K562 (cell line): ENCODE measurements at regions not wholly inside any gene's neighbourhood (a gene's known extent, or its start where the extent isn't known, plus 50 kb on each side); places are given as distances from the start of the nearest gene placed in this dataset.
A peak's percentile ranks its signal among the peaks of the same experiment; 100 is the strongest.

ENCODE experiments used
- ATAC-seq: fragments of 200-7000 bp; cut with Tn5 transposase; 3 replicates; pipeline ENCODE4 v1.9.1; 2020; ENCODE audit warnings: moderate library complexity
- BruUV-seq: library from RNA; stranded (reverse); fragments of 400-500 nt; replicated peaks from 2 replicates; lab custom pipeline; 2021; lab: Mats Ljungman, UMichigan
- CTCF ChIA-PET: fragments of 300-600 bp; formaldehyde crosslinking; extraction: SDS; loops from one replicate; lab custom pipeline; 2021; ENCODE audit warnings: low intra/inter-chr PET ratio; lab: Yijun Ruan, JAX
- POLR2A ChIA-PET: fragments of 300-600, 350-650 bp; sonication (Branson Sonifier 250); formaldehyde crosslinking; extraction: SDS; loops from one replicate; lab custom pipeline; 2021; ENCODE audit warnings: antibody characterized with exemption, inconsistent platforms; lab: Yijun Ruan, JAX
- DNase-seq, 4 experiments: peaks; one replicate each; pipeline versions ENCODE4 v3.0.0 to v3.0.0-alpha.2; 2011 to 2018; ENCODE audit warnings: low spot score in 3 of 4, mixed read lengths in 3 of 4; ENCODE audit errors: extremely low read depth in 1 of 4
- FAIRE-seq: peaks from 2 replicates; lab custom pipeline; 2011; peaks lifted over from hg19 to GRCh38; lab: Jason Lieb, UNC
- H2AFZ ChIP-seq: 2 replicates; pipeline ENCODE4 v1.6.0; 2011; ENCODE audit warnings: low read depth, low read length, control low read depth, inconsistent platforms
- H3K27ac ChIP-seq: fragments of 200-600 bp; 3 replicates; pipeline ENCODE4 v1.8.0; 2011; ENCODE audit warnings: low read depth, mild to moderate bottlenecking, control low read depth, inconsistent platforms, low read length, moderate library complexity, mixed read lengths; ENCODE audit errors: extremely low read depth
- H3K27me3 ChIP-seq, 2 experiments: fragments of 300-600 bp in 1 of 2; 2 replicates in 1 of 2; 3 replicates in 1 of 2; pipeline versions ENCODE4 v1.6.0 to v1.8.0; 2011; ENCODE audit warnings: inconsistent platforms in 2 of 2, low read length in 2 of 2, mild to moderate bottlenecking in 1 of 2, mixed read lengths in 1 of 2, moderate library complexity in 1 of 2; ENCODE audit not compliant: control insufficient read depth in 2 of 2, insufficient read depth in 2 of 2
- H3K36me3 ChIP-seq: fragments of 300-600 bp; 3 replicates; pipeline ENCODE4 v1.8.0; 2011; ENCODE audit warnings: mild to moderate bottlenecking, low read length, inconsistent platforms; ENCODE audit not compliant: control insufficient read depth, insufficient read depth
- H3K4me1 ChIP-seq, 2 experiments: fragments of 200-600 bp in 1 of 2; replicated peaks in 1 of 2; 2 replicates in 1 of 2; 3 replicates in 1 of 2; pipeline versions ENCODE4 v1.5.1 to v1.8.0; 2011; ENCODE audit warnings: inconsistent platforms in 2 of 2, low read length in 2 of 2, mild to moderate bottlenecking in 1 of 2, mixed read lengths in 1 of 2, moderate library complexity in 1 of 2; ENCODE audit not compliant: control insufficient read depth in 2 of 2, insufficient read depth in 2 of 2
- H3K4me2 ChIP-seq: 2 replicates; pipeline ENCODE4 v1.6.1; 2011; ENCODE audit warnings: low read length, control low read depth, inconsistent platforms, mixed read lengths; ENCODE audit not compliant: insufficient read depth
- H3K4me3 ChIP-seq: fragments of 200-600 bp; sonication (generic), shearing (Covaris generic); 2 replicates; pipeline ENCODE4 v1.5.1; 2016; ENCODE audit warnings: control low read depth, inconsistent platforms
- H3K79me2 ChIP-seq: fragments of 200-600 bp; 3 replicates; pipeline ENCODE4 v1.8.0; 2011; ENCODE audit warnings: low read length, inconsistent platforms; ENCODE audit not compliant: control insufficient read depth, insufficient read depth
- H3K9ac ChIP-seq, 2 experiments: 2 replicates each; pipeline versions ENCODE4 v1.6.0 to v1.6.1; 2011; ENCODE audit warnings: low read depth in 2 of 2, low read length in 2 of 2, control low read depth in 1 of 2, inconsistent platforms in 1 of 2, mild to moderate bottlenecking in 1 of 2, mixed read lengths in 1 of 2; ENCODE audit not compliant: insufficient read depth in 1 of 2
- H3K9me1 ChIP-seq: one replicate; pipeline ENCODE4 v1.6.0; 2011; ENCODE audit warnings: inconsistent platforms, mild to moderate bottlenecking, low read length, moderate library complexity; ENCODE audit not compliant: control insufficient read depth, insufficient read depth
- H3K9me3 ChIP-seq: replicated peaks from 2 replicates; pipeline ENCODE4 v1.5.1; 2011; ENCODE audit warnings: low read depth, low read length, inconsistent platforms; ENCODE audit not compliant: control insufficient read depth, insufficient read depth
- H4K20me1 ChIP-seq: replicated peaks from 2 replicates; pipeline ENCODE4 v1.6.1; 2011; ENCODE audit warnings: low read length, inconsistent platforms, mixed read lengths; ENCODE audit not compliant: control insufficient read depth, insufficient read depth
- CTCF ChIP-seq, 3 experiments: IDR thresholded peaks in 2 of 3; conservative IDR thresholded peaks in 1 of 3; 2 replicates each; pipeline ENCODE4 v1.5.1; 2011 to 2012; ENCODE audit warnings: low read length in 3 of 3, mild to moderate bottlenecking in 3 of 3, control low read depth in 2 of 3, improper control_type of control experiment in 1 of 3, inconsistent platforms in 1 of 3, low read depth in 1 of 3, mixed read lengths in 1 of 3, moderate library complexity in 1 of 3; ENCODE audit not compliant: insufficient read depth in 2 of 3
- KAT2B ChIP-seq: IDR thresholded peaks from one replicate; pipeline ENCODE4 v1.6.1; 2012; ENCODE audit warnings: low read depth, mild to moderate bottlenecking, control low read depth, inconsistent platforms, low read length, moderate library complexity
- KLF10 ChIP-seq: fragments of 250-450 bp; sonication (Bioruptor Pico); IDR thresholded peaks from 2 replicates; pipeline ENCODE4 v1.6.1; 2021; ENCODE audit warnings: matching md5 sums
- ZBTB49 ChIP-seq: sonication (generic); formaldehyde crosslinking; IDR thresholded peaks from 2 replicates; pipeline ENCODE4 v1.8.0; 2022; ENCODE audit warnings: missing genetic modification reagents, mild to moderate bottlenecking, borderline replicate concordance
- WGBS: fragments of 100-300 bp; shearing (Covaris generic); methylation state at CpG from one replicate; pipeline ENCODE4 v1.1.6; 2016; ENCODE audit warnings: low coverage, mixed read lengths; ENCODE audit not compliant: insufficient coverage; ENCODE audit errors: missing lambda C conversion rate; 5-methylcytosine and 5-hydroxymethylcytosine counted together
- in situ Hi-C: fragments of 300-500 bp; cut with MboI; formaldehyde crosslinking; loops from 4 replicates; pipeline ENCODE4 v1.15.0; 2018; ENCODE audit warnings: inconsistent platforms, mixed read lengths
- intact Hi-C: fragments of 100-400 bp; cut with micrococcal nuclease; formaldehyde crosslinking; loops from 2 replicates; pipeline ENCODE4 v1.14.2; 2022

GRCh38 chr9:109859447-109859846, 79.4 kb downstream of the PALM2AKAP2 start:
- Histone ChIP-seq H3K27me3 (no peaks in the 10 kb centered on the region), H3K9me1 (no peaks in the 10 kb centered on the region), H3K9me3 (no peaks in the 10 kb centered on the region), H3K79me2 (no peaks in the 10 kb centered on the region), H3K9ac (no peak overlapping the region), H4K20me1 (no peaks in the 10 kb centered on the region), H3K4me3 (no peak overlapping the region), H3K4me2 (no peak overlapping the region), H3K36me3 (no peaks in the 10 kb centered on the region), H3K27ac (no peak overlapping the region), H3K4me1 (no peaks in the 10 kb centered on the region), H2AFZ (no peak overlapping the region)
- 0% methylated on average over 2 of the region's 2 CpGs for WGBS
- no peak for FAIRE-seq
- ChIA-PET CTCF (no interaction called here), POLR2A (no interaction called here)
- no peak for DNase-seq
- no peak for ATAC-seq
- TF ChIP-seq ZBTB49 (CRISPR knock-in tag) (no peak), KAT2B (no peak), CTCF (IDR thresholded peaks at IDR 0.05 in 2 of 3, conservative IDR thresholded peaks at IDR 0.05 in 1 of 3; ENCODE audit: insufficient read depth in 2 of 3, low read depth in 1 of 3, low read length in 3 of 3) (peak in 1 of 3 experiments; percentile 5; a peak in 1 of 6 replicates), KLF10 (CRISPR knock-in tag) (no peak)
- intact Hi-C loops (no loop called here), in situ Hi-C loops (no loop called here)
- no TSS peak for BruUV-seq
